NCI-H524 treated with DMSO at 0.1 percent for 48 hours (cell line): ENCODE measurements at regions not wholly inside any gene's neighbourhood (a gene's known extent, or its start where the extent isn't known, plus 50 kb on each side); places are given as distances from the start of the nearest gene placed in this dataset.
"Not testable (repeated sequence)": the region's sequence is repeated elsewhere in the genome, so short reads cannot be mapped to it uniquely, and the experiment has no call there.

ENCODE experiments used
- DNase-seq: peaks from one replicate; lab custom pipeline; 2025; lab: John Stamatoyannopoulos, UW

DNA sequence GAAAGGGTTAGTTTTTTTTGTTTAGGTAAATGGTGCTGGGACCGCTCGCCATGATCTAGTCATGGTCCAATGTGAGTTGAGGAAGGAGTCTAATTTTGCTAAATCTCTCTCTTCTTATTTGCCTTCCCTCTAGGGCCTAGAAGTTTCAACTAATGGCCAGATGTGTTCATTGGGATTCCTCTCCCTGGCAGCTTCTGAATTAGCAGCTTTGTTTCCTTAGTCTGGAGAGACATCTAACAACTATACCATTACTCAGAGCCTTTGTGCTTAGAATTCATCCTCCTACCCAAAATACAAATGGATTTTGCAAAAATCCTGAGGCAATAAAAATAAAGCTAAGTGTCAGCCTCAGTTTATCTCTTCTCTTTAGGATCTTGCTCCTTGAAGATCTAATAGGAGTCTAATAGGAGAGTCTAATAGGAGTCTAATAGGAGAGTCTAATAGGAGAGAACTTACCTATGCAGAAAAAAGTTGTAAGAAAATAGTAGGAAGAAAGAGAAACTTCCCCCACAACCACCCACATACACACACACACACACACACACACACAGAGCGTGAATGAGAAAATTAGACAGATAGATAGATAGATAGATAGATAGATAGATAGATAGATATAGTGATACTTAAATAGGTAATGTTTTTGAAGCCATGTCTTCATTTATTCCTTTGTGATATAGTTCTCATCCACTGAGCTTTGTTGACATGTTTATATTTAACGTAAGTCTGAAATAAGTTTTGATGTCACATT lies 980.5 kb upstream of the CNTN5 start:
- DNase-seq = no peak

DNA sequence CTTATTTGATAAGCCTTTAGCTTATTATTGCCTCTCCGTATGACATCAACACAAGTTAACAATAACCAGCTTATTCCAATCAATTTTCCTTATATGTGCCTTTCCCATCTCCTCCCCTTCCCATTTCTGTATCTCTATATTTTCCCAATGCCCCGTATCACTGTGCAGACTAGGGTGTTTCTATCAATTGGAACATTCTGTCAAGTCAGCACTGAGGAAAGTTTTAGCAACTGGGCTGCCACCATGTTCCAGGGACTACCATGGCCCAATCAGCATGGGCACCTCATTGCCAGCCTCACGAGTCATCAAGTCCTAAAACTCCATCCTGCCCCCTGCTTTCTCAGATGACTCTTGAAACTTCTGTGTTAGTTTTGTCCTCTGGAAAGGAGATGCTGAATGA lies 973.1 kb upstream of the CNTN5 start:
- no peak for DNase-seq

DNA sequence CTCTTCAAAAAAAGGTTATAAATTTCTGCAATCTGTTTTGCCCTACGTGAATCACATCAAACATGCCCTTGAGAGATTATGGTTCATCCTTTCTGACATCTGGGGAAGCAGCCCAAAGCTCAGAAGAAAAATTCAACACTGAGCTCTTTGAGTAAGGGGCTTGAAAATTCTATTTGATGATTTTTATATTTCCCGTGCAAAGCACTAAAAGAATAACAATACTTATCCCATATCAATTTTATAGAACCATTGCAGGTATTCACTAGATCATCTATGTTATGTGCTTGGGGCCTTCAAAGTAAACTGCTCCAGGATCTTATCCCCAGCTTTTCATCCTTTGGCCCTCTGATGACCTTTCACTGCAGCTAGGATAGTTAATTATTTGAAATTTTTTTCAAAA lies 966.9 kb upstream of the CNTN5 start:
- no peak for DNase-seq

DNA sequence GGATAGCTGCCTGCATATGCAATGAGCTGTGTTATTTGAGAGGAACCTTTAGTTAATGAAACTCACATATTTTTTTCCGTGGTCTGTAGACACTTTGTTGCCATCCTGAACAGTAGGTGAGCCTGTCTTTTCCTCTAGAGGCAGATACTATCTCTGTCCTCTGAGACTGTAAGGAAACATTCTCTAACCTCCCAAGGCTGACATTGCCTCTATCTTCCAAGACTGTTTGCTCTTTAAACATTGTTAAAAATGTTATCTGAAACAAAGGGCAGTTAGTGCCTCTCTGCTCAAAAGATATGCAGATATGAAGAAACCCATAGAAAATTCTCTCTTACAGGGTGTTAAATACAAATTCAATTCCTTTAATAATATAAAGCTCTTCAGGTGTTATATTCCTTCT lies 963.8 kb upstream of the CNTN5 start:
- DNase-seq = no peak

DNA sequence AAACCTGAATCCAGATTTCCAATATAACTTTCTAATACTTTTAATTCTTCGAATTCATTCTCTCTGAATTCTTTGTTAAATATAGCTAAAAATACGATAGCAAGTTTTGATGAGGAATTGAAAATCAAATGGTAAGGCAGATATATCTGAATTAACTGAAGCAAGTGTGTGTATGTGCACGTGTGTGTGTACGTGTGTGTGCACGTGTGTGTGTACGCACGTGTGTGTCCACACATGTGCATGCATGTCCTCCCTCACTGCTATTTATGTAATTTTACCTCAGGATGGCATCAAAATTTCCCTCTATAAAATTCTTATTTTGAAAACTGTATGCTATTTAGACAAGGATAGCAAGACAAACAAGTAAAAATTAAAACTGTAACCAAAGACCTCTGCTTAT lies 961.3 kb upstream of the CNTN5 start:
- DNase-seq = no peak

DNA sequence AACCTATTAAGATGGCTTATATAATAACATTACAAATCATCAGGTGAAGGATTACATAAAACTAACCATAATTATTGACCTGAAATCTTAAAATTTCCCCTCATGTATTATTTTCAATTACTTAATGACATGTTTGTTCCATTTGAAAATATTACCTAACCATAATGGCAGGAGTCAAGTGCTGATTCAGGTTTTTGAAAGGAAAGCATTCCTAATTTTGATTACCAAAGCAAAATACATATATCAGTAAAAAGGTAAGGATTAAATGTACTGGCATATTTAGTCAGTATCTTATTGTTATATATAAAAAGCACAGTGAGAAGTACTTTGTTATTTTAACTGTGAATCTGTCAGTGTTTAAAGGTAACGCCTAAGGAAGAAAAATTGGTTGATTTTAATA lies 960.0 kb upstream of the CNTN5 start:
- no peak for DNase-seq

DNA sequence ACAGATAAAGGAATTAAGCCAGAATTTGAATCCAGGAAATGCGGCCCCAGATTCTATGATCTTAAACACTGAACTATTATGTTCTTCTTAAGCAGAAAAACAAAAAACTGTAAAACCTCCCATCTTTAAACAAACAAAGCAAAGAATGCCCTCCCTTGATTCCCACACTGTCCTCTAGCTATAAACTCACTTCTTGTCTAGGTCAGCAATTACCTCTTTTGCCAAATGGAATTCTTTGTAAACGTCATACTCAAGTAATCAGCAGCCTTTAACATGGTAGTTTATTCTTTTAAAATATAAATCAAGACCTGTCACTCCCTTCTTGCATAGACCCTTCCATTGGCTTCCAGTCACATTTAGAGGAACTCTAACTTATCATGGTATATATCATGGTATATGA lies 958.9 kb upstream of the CNTN5 start:
- no peak for DNase-seq

DNA sequence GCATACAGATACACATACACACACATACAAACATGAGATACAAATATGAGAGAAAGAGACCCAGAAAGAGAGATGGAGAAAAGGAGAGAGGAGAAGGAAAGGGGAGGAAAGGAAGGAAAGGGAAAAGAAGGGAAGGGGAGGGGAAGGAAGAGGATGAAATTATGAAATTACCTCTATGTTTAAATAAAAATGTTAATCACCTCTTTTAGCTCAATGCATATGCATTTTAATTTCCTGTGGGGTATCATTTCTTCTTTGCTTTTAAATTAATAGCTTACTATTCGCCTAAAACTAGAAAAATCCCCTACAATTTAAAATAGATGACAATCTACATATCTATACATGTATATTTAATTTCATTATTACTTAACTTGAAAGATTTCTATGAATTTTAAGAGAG lies 958.0 kb upstream of the CNTN5 start:
- no peak for DNase-seq

DNA sequence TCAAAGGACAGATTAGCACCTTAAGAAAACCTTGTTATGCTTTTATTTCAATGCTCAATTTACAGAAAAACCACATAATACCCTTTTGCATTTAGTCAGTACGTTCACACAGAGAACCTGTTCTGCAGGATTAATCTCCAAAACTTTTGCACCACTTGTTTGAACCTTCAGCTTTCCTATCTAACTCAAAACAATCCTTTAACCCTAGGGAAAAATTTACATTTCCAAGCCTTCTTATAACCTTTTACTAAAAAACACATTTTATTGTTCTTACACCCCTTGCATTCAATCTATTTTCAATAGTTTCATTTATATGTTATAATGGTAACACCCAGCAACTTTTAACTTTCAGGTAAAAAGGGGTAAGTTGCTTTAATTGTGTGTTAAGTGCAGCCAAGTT lies 952.5 kb upstream of the CNTN5 start:
- no peak for DNase-seq

DNA sequence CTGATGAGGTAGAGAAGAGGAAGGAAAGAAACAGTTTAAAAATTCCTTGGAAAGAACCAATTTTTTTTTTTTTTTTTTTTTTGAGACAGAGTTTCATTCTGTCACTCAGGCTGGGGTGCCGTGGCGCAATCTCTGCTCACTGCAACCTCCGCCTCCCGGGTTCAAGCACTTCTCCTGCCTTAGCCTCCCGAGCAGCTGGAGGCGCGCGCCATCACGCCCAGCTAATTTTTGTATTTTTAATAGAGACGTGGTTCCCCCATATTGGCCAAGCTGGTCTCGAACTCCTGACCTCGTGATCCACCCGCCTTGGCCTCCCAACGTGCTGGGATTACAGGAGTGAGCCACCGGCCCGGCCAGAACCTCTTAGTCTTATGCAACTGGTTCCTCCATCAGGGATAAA lies 951.6 kb upstream of the CNTN5 start:
- DNase-seq = not testable (repeated sequence)

DNA sequence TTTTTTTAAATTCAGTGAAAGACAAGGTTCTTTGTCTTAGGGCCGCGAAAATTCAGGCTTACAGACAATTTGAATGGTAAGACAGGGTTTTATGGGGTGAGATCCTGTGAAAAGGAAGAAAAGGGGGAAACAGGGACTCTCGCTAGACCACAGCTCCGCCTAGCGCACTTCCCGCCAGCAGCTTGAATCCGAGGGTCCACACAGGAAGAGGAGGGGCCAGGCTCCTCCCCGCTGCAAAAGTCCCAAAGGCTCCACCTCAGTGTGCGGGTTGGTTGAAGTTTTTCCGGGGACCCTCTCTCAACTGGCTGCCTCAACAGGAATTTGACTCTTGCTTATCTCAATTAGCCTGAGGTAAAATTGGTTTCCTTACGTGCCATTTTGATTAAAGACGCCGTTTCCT lies 950.9 kb upstream of the CNTN5 start:
- no peak for DNase-seq

DNA sequence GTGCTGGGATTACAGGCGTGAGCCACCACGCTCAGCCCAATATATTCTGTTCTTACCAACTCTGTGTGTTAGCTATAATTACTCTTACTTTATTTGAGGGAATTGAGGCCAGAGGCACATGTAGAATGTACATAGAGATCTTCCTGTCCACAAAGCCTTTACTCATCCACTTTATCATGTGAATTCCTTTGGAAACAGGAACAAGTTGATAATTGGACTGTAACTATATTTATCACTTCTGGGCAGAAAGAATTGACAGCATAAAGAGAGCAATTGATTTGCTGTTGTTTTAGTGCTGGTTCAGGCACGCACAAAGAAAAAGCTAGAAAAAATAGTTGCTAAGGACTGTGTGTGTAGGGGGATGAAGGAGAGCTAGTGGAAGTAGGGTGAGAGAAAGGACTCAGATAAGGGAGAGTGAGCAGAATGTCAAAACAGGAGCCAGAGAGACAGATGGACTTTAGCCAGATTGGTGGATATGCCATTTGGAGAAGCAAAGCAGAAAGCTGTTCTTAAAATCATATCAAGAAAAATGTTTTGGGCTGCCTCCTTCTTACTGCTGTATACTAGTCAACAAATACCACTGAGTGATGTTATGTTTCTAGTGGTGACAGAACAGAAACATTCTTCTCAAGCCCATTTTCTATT lies 929.8 kb upstream of the CNTN5 start:
- DNase-seq = no peak

DNA sequence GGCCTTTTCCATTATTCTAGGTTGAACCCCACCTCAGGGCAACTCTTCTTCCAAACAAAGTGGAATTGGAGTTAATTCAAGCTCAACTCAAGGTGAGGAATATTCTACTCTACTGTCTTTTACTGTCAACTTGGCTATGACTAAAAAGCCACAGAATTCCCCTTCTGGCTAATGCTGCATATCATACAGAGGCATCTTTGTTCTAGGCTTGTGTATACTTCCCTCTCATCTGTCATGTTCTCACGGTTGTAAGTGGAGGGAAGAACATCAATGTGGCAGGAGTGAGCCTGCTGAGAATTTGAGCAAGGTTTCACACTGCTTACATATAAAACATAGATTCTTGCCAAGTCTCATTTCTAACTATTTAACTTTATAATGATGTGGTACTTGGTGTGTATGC lies 921.4 kb upstream of the CNTN5 start:
- DNase-seq = no peak

DNA sequence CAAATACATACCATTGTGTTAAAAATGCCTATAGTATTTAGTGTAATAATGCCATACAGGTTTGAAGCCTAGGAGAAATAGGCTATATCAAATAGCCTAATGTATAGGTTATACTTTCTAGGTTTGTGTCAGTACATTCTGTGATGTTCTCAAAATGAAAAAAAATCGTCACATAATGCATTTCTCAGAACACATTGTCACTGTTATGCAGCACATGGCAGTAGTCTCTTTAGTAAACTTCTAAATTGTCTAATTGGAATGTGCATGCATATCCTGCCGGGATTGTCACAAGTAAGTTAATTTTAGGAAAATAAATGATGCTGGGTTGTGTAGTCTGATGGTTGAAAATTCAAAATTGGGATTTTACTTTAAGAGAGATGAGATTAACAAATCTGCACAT lies 920.1 kb upstream of the CNTN5 start:
- no peak for DNase-seq

DNA sequence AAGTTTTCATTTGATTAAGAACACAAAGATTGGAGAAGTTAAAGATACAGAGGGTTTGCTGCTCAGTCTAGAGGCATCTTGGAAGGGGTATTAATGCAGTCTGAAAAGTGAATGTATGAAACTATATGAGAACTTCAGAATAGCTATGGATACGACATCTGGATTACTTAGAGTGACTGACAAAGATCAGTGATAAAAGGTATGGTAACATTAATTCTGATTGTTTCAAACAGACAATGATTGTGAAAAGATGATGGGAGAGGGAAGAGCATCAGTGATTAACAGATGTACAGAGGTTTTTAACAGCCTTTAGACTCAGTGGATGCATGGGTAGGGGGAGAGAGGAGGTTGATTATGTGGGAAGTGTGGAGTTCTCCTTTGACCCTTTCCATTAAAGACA lies 919.4 kb upstream of the CNTN5 start:
- no peak for DNase-seq

DNA sequence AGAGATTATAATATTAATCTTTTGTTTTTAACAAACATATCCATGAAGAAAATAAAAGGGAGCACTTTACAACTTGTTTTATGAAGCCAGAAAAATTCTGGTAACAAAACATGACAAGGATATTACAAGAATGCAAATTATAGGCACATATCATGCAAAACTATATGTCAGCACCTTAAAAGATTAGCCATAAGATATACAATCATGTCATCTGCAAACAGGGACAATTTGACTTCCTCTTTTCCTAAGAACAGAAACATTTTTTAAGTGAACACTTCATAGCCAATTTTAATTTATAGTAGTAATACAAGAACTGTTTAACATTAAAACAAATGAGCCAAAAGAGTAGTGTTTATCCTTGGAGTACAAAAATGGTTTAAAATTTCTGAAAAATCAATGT lies 916.5 kb upstream of the CNTN5 start:
- DNase-seq = no peak

DNA sequence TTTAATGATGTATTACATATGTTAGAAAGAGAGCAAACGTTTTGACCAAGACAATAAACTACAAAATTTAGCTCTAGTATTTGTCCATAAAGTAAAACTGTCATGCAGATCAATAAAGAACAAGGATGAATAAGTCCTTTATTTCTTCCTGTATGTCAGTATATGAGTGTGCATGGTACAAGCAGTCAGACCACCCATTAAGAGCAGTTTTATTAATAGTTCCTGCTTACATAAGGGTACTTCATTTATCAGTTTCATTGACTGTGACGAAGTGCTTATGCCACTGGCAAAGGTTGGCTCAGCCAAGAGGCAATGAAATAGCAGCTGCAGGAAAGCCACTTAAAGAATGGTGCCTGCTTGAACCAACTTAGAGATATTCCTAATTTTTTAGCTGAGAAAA lies 913.0 kb upstream of the CNTN5 start:
- peak; percentile 33 for DNase-seq

DNA sequence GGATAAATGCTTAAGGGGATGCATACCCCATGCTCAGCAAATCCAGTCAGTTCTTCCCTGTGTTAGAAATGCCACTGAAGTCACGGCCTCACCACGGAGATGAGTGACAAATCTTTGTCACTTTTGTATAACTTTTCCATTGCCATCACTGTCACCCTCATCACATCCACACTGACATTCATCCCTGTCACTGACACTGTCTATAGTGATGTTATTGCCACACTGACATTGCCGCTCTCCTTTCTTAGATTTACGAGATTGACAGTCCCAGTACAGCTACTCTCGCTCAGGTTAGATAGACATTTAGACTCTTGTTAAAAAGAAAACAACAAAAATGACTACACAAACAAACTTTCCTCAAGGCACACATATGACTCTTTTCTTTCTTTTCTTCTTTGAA lies 910.7 kb upstream of the CNTN5 start:
- DNase-seq = no peak

DNA sequence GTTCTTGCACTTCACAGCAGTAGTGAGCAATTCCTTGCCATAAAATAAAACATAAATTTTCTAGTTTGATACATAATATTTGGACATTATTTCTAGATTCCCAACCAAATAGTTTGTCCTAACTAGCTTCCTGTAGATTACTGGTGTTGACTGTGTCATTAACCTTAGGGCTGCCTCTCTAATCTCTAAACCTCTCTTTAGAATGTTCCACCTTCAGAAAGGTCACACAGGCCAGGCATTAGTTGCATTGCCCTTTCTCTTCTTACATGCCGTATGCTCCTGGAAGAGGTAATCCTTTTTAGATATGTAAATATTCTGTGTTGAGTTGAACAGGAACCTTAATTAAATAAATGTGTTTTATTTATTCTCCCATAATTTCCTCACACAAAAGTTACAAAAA lies 904.9 kb upstream of the CNTN5 start:
- DNase-seq = no peak

DNA sequence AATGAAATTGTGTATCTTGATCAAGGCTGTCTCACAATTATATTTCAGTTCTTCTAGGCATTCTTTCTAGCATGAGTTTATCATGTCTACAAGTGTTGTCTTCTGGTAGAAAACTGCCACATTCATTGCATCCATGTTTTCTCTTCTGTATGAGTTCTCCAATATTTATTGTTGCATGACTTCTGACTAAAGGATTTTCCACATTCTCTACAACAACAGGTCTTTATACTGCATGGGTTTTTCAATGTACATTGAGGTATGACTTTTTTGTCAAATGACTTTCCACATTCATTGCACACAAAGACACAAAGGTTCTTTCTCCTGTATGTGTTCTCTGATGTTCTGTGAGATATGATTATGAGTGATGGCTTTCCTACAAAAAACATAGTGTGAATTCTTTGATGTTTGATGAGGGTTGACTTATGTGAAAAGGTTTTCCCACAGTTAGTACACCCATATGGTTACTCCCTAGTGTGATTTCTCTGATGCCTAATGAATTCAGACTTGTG lies 890.6 kb upstream of the CNTN5 start:
- no peak for DNase-seq

DNA sequence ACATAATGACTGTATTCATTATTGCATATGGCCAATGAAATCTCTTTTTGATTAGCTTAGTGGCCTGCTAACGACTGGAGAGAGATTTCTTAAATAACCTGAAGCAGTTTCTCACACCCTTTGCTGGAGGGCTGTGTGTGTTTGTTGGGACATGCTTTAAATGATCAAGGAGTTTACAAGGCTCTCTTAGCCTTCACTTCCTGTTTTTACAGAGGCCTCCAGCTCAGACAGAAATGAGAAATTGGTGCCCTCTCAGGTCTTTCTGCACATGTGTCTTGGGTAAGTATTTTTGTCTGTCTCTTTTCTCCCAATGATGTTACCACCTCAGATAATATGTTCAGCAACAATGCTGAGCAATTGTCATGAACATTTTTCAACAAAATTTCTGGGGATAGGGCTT lies 884.4 kb upstream of the CNTN5 start:
- no peak for DNase-seq

DNA sequence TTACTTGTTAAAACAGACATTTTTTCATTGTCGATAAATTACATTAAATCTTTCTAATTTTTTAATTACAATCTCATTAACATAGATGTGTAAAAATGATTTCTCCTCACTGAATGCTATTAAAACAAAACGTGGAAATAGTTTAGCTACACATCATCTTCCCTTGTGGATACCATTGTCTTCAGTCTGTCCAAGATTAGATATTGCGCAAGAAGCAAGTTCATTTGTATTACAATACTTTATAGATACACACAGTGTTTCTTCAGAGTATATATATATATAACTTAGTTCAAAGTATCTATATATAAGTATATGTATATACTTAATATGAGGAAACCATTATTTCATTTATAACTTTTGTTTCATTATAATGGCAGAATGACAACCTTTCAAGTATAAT lies 883.3 kb upstream of the CNTN5 start:
- no peak for DNase-seq

DNA sequence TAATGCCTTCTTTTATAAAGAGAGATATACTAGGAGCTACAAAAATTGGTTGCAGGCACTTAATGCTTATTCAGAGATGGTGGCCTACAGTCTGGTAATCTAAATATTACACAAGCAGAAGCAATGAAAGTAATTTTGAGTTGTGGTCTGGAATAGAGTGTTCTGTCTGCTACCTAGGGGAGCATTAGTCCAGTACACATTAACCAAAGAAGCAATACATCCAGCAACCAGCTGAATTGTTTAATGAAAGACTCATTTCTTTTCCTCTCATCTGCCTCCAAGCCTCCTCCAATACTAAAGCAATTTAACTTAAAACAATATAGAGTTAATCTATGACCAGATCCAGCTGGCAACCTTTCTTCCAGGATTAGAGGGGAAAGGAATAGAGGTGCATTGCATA lies 877.1 kb upstream of the CNTN5 start:
- DNase-seq = no peak

DNA sequence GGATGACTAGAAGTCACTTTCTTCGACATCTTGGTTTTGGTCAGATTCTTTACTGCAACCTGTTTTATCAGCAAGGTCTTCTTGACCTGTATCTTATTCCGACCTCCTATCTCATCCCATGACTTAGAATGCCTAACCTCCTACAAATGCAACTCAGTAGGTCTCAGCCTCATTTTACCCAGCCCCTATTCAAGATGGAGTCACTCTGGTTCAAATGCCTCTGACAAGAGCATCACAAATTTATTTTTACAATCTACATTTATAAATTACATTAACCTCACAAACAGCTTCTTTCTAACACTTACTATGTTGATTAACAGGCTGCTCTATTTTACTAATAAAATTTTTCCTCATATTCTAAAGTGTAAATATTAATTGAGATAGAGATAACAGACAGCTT lies 867.0 kb upstream of the CNTN5 start:
- no peak for DNase-seq
